ENCODE measurements at regions not wholly inside any gene's neighbourhood (a gene's known extent, or its start where the extent isn't known, plus 50 kb on each side); places are given as distances from the start of the nearest gene placed in this dataset.

DNA sequence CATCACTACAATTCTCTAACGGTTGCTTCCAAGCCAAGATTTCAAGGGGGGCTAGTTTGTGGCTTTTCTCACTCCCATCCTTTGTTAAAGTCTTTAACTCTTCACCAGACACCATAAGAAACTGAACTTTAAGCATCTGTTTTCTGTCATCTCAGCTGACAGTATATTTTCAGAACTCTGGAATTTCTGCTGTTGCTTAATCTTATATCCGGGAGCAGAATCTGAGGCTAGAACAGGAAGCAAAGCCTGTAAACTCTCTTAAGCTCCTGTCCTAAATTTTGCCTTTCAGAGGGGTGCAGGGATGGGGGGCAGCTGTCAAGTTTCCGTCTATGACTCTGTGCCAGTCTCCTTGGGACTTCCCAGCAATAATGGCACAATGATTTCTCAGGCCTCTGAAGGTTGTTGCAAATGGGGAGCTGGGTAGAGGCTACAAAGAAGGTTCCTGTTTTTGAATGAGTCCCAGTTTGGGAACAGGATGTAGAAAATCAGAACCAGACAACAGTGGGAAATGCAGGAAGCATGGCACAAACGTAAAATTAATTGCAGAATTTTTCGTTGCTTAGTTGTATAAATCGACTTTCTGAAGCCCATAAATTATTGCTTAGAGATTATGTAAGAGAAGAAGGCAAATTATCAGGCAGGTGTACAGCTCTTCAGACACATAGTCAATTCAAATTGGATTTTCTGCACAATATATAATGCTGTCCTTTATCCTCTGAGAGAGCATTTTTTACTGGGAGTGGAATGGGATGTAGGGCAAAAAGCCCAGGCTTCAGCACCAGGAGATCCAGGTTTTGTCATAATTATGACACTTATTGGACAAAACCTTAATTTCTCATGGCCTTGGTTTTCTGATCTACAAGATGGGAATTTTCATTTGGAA is 430.9 kb downstream of the DMAC1 start:
- H3K27me3 ChIP-seq (ENCODE audit: control insufficient read depth, insufficient read depth, low read length), result no peaks in the 10 kb centered on the region
- Mint-ChIP-seq H3K4me3 (no peak overlapping the region), H3K36me3 (no peaks in the 10 kb centered on the region), H3K27me3 (ENCODE audit: low read depth in 2 of 2) (peaks cover 0 to 6% of the 10 kb centered on the region in 2 donors), H3K27ac (no peak overlapping the region), H3K9me3 (no peaks in the 10 kb centered on the region), H3K4me1 (no peaks in the 10 kb centered on the region)
- intact Hi-C loops (cut with micrococcal nuclease), result no loop called here
- H3K4me3 ChIP-seq (ENCODE audit: low read length), result no peak overlapping the region
- H3K27ac ChIP-seq (ENCODE audit: low read length), result no peak overlapping the region
- H3K9me3 ChIP-seq (ENCODE audit: control insufficient read depth, insufficient read depth, low read length), result no peaks in the 10 kb centered on the region
- TF ChIP-seq, protein P1, sequence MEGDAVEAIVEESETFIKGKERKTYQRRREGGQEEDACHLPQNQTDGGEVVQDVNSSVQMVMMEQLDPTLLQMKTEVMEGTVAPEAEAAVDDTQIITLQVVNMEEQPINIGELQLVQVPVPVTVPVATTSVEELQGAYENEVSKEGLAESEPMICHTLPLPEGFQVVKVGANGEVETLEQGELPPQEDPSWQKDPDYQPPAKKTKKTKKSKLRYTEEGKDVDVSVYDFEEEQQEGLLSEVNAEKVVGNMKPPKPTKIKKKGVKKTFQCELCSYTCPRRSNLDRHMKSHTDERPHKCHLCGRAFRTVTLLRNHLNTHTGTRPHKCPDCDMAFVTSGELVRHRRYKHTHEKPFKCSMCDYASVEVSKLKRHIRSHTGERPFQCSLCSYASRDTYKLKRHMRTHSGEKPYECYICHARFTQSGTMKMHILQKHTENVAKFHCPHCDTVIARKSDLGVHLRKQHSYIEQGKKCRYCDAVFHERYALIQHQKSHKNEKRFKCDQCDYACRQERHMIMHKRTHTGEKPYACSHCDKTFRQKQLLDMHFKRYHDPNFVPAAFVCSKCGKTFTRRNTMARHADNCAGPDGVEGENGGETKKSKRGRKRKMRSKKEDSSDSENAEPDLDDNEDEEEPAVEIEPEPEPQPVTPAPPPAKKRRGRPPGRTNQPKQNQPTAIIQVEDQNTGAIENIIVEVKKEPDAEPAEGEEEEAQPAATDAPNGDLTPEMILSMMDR (IDR thresholded peaks at IDR 0.05), result no peak
- no peaks in the 10 kb centered on the region for H3K36me3 ChIP-seq (ENCODE audit: control insufficient read depth, insufficient read depth, low read length)
- ATAC-seq (no peak), DNase-seq (no peak)
- WGBS (ENCODE audit: insufficient coverage), result 14% methylated on average over 6 of the region's 6 CpGs
- no peaks in the 10 kb centered on the region for H3K4me1 ChIP-seq (ENCODE audit: control insufficient read depth, insufficient read depth, low read length)

DNA sequence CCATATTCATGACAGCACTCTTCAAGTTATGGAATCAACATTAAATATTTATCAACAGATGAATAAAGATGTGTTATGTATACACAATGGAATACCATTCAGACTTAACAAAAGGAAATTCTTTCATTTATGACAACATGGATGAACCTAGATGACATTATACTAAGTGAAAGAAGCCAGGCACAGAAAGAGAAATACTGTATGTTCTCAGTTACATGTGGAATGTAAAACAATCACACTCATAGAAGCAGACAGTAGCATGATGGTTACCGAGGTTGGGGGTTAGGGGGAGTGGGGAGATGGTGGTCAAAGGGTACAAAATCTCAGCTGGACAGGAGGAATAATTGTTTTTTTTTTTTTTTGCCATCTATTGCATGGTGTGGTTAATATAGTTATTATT is 431.9 kb downstream of the DMAC1 start:
- no peak overlapping the region for H3K27ac ChIP-seq (ENCODE audit: low read length)

DNA sequence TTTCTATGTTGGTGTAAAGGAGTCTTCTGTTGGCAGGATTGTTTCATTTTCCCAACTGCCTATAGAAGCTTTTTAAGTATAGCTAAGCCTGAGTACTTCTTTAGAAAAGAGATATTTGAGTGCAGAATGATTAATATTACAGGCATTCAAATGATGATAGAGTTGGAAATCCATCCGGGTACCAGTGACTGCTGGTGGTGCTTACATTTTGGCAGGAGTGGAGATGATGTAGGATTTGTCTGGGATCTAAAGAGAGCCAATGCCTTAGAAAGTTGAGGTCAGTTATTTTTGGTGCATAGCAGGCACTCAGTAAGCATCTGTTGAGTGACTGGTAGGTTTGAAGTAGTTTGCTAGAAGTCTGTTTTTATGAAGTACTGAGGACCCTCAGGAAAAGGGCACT is 433.5 kb downstream of the DMAC1 start:
- no peak for DNase-seq
- Mint-ChIP-seq H3K4me1 (no peaks in the 10 kb centered on the region), H3K27me3 (ENCODE audit: low read depth in 2 of 2) (peaks cover 0 to 6% of the 10 kb centered on the region in 2 donors), H3K36me3 (no peaks in the 10 kb centered on the region), H3K27ac (no peak overlapping the region), H3K9me3 (no peaks in the 10 kb centered on the region), H3K4me3 (no peak overlapping the region)
- no peak overlapping the region for H3K27ac ChIP-seq (ENCODE audit: low read length)
- H3K36me3 ChIP-seq (ENCODE audit: control insufficient read depth, insufficient read depth, low read length), result no peaks in the 10 kb centered on the region
- H3K27me3 ChIP-seq (ENCODE audit: control insufficient read depth, insufficient read depth, low read length), result no peaks in the 10 kb centered on the region
- H3K4me3 ChIP-seq (ENCODE audit: low read length), result no peak overlapping the region
- WGBS (ENCODE audit: insufficient coverage), result 91% methylated on average over 1 of the region's 1 CpG
- TF ChIP-seq, protein P1 (IDR thresholded peaks at IDR 0.05), result no peak
- no peaks in the 10 kb centered on the region for H3K9me3 ChIP-seq (ENCODE audit: control insufficient read depth, insufficient read depth, low read length)
- H3K4me1 ChIP-seq (ENCODE audit: control insufficient read depth, insufficient read depth, low read length), result no peaks in the 10 kb centered on the region
- intact Hi-C loops (cut with micrococcal nuclease), result no loop called here
- no peak for ATAC-seq

More for the DNA sequence above, 431.9 kb downstream of the DMAC1 start:
- H3K9me3 Mint-ChIP-seq, result no peaks in the 10 kb centered on the region
- H3K4me3 ChIP-seq (ENCODE audit: low read length), result no peak overlapping the region
- ATAC-seq (no peak), DNase-seq (no peak)
- intact Hi-C loops (cut with micrococcal nuclease), result no loop called here
- H3K36me3 Mint-ChIP-seq, result no peaks in the 10 kb centered on the region
- H3K27me3 ChIP-seq (ENCODE audit: control insufficient read depth, insufficient read depth, low read length), result no peaks in the 10 kb centered on the region
- H3K9me3 ChIP-seq (ENCODE audit: control insufficient read depth, insufficient read depth, low read length), result no peaks in the 10 kb centered on the region
- no peaks in the 10 kb centered on the region for H3K36me3 ChIP-seq (ENCODE audit: control insufficient read depth, insufficient read depth, low read length)
- 73% methylated on average over 1 of the region's 1 CpG for WGBS (ENCODE audit: insufficient coverage)
- peaks cover 0 to 6% of the 10 kb centered on the region in 2 donors for H3K27me3 Mint-ChIP-seq (ENCODE audit: low read depth in 2 of 2)
- TF ChIP-seq, protein P1 (IDR thresholded peaks at IDR 0.05), result no peak
- H3K4me3 Mint-ChIP-seq, result no peak overlapping the region
- no peaks in the 10 kb centered on the region for H3K4me1 Mint-ChIP-seq
- no peaks in the 10 kb centered on the region for H3K4me1 ChIP-seq (ENCODE audit: control insufficient read depth, insufficient read depth, low read length)
- no peak overlapping the region for H3K27ac Mint-ChIP-seq
